GM12874 (cell line): ENCODE measurements at regions not wholly inside any gene's neighbourhood (a gene's known extent, or its start where the extent isn't known, plus 50 kb on each side); places are given as distances from the start of the nearest gene placed in this dataset.

ENCODE experiments used
- CTCF ChIP-seq: IDR thresholded peaks from 2 replicates; pipeline ENCODE4 v1.5.1; 2011; ENCODE audit warnings: low read depth, mild to moderate bottlenecking, control low read depth, low read length, moderate library complexity; ENCODE audit not compliant: insufficient read depth

DNA sequence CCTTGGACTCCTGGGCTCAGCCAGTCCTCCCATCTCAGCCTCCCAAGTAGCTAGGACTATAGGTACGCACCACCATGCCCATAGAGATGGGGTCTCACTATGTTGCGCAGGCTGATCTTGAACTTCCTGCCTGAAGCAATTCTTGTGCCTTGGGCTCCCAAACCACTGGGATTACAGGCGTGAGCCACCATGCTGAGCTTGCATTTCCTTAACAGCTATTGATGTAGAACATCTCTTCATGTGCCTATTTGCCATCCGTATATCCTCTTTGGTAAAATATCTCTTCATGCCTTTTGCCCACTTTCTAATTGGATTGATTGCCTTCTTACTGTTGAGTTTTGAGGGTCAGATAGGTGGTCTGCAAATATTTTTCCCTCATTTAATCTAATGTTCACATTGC is 208.9 kb upstream of the TLE3 start:
- TF ChIP-seq CTCF = no peak

- no peak for TF ChIP-seq CTCF
These were observed 208.4 kb upstream of the TLE3 start for GRCh38 chr15:70306081-70306480.

- TF ChIP-seq CTCF = no peak
These were observed 206.3 kb upstream of the TLE3 start for GRCh38 chr15:70303981-70304380.

DNA sequence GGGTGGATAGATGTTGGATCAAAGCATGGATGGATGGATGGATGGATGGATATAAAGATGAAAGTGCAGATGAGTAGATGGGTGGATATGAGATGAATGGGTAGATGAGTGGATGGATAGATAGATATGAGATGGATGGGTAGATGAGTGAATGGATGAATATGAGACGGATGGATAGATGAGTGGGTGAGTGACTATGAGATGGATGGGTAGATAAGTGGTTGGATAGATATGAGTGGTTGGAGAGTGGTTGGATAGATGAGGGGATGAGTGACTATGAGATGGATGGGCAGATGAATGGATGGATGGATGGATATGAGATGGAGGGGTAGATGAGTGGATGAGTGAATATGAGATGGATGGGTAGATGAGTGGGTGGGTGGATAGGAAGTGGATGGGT is 204.6 kb upstream of the TLE3 start:
- TF ChIP-seq CTCF = no peak

DNA sequence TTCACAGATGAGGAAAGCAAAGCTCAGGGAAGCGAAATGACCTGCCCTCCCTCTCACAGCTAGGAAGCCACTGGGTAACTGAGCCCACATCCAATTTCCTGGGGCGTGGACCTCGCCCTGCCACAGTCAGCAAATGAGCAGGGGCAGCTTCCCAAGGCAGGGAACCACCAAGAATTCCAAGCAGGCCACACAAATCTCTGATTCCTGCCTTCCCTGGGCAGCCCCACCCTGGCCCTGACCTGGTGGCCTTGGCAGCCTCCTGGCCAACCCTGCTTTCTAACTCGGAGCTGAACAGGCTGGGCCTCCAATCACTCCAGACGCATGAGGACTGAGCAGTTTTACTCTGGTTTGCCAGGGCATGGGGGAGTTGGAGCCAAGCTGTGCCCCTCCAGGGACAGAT is 203.7 kb upstream of the TLE3 start:
- no peak for TF ChIP-seq CTCF

DNA sequence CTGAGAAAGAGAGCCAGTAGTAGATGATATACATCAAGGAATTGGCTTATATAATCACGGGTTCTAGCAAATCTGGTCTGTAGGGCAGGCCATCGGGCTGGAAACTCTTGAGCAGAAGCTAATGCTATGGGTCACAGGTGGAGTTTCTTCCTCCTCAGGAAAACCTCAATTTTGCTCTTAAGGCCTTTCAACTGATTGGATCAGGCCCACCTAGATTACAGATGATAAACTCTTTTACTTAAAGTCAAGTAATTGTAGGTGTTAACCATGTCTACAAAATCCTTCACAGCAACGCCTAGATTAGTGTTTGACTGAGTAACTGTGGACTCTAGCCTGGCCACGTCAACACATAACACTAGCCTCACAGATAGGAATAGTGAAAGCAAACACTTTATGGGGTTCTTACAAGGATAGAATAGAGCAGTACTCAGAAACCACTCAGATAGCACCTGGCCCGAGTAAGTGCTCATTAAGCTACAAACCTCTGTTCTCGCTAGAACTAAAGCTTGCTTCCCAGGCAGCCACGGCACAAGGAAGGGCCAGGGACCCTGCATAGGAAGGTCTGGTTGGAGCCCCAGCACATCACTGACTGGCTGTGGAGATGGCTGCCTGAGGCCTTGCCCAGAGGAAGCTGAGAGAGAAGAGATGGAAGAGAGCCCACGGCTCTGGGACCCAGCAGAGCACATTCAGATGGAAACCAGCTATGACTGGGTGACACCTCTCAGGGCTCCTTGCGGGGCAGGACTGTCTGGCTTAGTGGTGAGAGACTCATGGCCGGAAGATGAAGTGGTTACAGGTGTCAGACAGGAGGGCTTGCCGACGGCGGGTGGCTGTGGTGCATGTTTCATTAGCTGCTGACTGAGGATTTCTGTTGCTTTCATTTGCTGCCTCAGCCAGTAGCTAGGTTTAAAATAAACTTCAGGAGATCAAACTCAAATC is 202.5 kb upstream of the TLE3 start:
- TF ChIP-seq CTCF = no peak

GRCh38 chr15:70297465-70298058 is 199.8 kb upstream of the TLE3 start:
- no peak for TF ChIP-seq CTCF
